ENCODE measurements at regions not wholly inside any gene's neighbourhood (a gene's known extent, or its start where the extent isn't known, plus 50 kb on each side); places are given as distances from the start of the nearest gene placed in this dataset.

DNA sequence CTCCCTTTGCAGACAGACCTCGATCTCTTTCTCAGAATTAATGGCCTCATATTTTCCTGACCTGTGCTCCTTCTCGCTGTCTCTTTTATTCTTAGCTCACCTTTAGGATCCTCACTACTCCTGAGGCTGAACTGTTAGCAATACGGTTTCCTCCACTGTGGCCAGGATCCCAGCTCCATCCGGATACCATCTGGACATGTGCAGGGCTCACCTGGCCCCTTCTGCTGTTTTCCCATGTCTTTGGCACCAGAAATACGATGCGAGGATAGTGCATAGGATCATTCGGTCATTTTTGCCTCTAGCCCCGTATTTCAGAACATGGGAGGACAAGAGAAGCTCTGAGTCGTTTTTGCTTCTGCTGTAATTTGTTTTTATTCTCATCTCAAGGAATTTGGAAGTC, 108.5 kb upstream of the KIF26B start:
- DNase-seq (ENCODE audit: insufficient read length, low spot score) (no peak), FAIRE-seq (no peak)
- TF ChIP-seq, protein P1, sequence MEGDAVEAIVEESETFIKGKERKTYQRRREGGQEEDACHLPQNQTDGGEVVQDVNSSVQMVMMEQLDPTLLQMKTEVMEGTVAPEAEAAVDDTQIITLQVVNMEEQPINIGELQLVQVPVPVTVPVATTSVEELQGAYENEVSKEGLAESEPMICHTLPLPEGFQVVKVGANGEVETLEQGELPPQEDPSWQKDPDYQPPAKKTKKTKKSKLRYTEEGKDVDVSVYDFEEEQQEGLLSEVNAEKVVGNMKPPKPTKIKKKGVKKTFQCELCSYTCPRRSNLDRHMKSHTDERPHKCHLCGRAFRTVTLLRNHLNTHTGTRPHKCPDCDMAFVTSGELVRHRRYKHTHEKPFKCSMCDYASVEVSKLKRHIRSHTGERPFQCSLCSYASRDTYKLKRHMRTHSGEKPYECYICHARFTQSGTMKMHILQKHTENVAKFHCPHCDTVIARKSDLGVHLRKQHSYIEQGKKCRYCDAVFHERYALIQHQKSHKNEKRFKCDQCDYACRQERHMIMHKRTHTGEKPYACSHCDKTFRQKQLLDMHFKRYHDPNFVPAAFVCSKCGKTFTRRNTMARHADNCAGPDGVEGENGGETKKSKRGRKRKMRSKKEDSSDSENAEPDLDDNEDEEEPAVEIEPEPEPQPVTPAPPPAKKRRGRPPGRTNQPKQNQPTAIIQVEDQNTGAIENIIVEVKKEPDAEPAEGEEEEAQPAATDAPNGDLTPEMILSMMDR (IDR thresholded peaks at IDR 0.05; ENCODE audit: insufficient read depth, missing control alignments), result no peak

DNA sequence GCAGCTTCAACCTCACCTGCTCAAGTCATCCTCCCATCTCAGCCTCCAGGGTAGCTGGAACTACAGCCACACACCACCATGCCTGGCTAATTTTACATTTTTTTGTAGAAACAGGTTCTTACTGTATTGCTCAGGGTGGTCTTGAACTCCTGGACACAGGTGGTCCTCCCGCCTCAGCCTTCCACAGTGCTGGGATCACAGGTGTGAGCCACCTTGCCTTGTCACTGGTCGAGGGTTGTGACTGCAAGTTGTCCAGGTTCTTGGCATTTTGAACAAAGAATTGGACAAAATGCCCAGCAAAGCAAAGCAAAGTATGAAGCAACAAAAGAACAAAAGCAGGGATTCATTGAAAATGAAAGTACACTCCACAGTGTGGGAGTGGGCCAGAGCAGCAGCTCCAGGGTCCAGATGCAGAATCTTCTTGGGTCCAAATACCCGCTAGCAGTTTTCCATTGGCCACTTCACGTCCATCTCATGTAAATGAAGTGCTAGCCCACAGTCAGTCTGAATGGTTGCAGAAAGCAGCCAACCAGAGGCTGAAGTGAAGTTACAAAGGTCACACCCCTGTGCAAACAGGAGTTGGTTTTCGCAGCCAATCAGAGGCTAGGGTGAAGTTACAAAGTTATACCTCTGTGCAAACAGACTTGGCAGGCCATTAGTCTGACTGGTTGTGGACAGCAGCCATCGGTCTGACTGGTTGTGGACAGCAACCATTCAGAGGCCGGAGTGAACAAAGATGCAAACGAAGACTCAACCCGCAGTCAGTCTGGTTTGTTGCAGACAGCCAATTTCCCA, 109.5 kb upstream of the KIF26B start:
- TF ChIP-seq, protein P1 (IDR thresholded peaks at IDR 0.05; ENCODE audit: insufficient read depth, missing control alignments), result no peak
- FAIRE-seq (no peak), DNase-seq (ENCODE audit: insufficient read length, low spot score) (no peak)

DNA sequence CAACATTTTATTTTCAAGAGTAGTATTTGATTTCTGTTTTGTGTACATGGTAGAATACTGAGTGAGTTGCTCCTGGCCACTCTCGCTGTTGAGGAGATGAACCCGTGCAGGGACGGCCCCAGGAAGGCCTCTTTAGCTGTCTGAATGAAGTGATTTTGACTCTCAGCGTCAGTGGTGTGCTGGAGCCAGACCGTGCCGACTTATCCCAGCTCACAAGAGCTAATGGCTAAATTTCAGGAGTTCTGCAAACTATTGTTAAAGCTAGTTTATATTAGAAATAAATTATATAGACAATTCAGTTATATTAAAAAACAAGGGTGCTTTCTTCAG, 111.2 kb upstream of the KIF26B start:
- TF ChIP-seq, protein P1 (IDR thresholded peaks at IDR 0.05; ENCODE audit: insufficient read depth, missing control alignments), result no peak
- FAIRE-seq (no peak), DNase-seq (ENCODE audit: insufficient read length, low spot score) (no peak)

DNA sequence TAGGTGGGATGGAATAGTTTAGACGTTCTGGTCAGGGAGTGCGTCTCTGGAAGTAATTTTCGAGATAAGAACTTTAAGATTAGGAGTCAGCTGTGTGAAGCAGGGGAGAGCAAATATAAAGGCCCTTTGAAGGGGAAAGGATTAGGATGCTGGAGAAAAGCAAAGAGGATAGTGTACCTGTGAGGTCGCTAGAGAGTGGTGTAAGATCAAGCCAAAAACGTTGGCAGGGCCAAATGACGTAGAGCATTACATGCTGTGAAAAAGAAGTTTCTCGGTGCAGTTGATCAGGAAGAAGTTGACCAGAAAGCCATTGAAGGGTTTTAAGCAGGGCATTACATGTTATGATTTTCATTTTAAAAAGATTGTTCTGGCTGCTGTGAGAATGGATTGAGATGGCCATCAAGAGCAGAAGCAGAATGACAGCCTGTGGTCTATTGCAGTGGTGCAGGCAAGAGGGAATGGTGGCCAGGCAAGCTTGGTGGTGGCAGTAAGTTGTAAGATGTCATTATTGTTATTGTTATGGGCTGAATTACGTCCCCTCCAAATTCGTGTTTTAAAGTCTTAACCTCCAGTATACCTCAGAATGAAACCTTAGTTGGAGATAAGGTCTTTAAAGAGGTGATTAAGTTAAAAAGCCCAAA, 113.6 kb upstream of the KIF26B start:
- DNase-seq (ENCODE audit: insufficient read length, low spot score) (no peak), FAIRE-seq (no peak)
- TF ChIP-seq, protein P1 (IDR thresholded peaks at IDR 0.05; ENCODE audit: insufficient read depth, missing control alignments), result no peak

DNA sequence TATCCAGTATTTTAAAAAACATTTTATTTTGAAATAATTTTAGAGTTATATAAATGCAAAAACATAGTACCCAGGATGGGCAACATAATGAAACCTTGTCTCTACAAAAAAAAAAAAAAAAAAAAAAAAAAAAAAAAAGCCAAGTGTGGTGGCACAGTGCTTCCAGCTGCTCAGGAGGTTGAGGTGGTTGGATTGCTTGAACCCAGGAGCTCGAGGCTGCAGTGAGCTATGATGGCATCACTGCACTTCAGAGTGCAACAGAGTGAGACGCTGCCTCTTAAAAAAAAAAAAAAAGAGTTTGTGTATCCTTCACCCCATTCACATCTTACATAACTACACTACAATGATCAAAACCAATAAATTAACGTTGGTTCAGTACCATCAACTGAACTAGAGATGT, 115.6 kb upstream of the KIF26B start:
- FAIRE-seq, result no peak
- TF ChIP-seq, protein P1 (IDR thresholded peaks at IDR 0.05; ENCODE audit: insufficient read depth, missing control alignments), result no peak
- no peak for DNase-seq (ENCODE audit: insufficient read length, low spot score)

DNA sequence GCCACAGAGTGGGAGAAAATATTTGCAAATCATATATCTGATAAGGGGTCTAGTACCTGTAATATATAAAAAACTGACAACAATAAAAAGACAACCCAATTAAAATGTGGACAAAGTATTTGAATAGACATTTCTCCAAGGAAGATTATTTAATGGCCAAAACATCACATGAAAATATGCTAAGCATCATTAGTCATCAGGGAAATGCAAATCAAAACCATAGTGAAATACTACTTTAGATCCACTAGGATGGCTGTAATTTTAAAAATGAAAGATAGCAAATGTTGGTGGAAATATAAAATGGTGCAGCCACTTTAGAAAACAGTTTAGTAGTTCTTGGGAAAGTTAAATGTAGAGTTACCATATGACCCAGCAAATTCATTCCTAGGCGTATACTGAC, 118.7 kb upstream of the KIF26B start:
- no peak for DNase-seq (ENCODE audit: insufficient read length, low spot score)
- FAIRE-seq, result peak; percentile 11
- TF ChIP-seq, protein P1 (IDR thresholded peaks at IDR 0.05; ENCODE audit: insufficient read depth, missing control alignments), result no peak

DNA sequence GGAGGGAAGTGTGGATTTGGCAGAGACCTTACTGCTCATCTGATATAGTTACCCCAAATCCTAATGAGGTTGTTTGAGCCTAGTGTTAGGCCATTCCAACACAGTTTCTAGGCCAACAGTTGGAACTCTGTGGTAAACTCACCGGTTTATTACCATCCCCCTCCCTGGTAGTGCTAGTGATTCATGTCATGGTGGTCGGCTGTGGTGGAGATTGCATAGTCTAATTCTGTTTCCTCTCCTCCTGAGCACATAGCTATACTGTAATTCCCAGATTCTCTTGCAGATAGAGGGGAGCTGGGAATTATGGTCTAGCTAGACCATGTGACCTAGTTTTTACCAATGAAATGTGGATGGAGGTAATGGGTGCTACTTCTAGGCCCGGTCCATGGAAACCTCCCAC, 123.7 kb upstream of the KIF26B start:
- TF ChIP-seq, protein P1 (IDR thresholded peaks at IDR 0.05; ENCODE audit: insufficient read depth, missing control alignments), result no peak
- no peak for FAIRE-seq
- no peak for DNase-seq (ENCODE audit: insufficient read length, low spot score)
